Keratinocyte (primary cell): ENCODE measurements at regions not wholly inside any gene's neighbourhood (a gene's known extent, or its start where the extent isn't known, plus 50 kb on each side); places are given as distances from the start of the nearest gene placed in this dataset.

Source experiments
- DNase-seq: peaks from one replicate; pipeline ENCODE4 v3.0.0-alpha.2; 2011; ENCODE audit warnings: low read depth, missing footprints, low spot score
- FAIRE-seq: peaks from 2 replicates; lab custom pipeline; 2011; peaks lifted over from hg19 to GRCh38; lab: Jason Lieb, UNC
- H2AFZ ChIP-seq: 2 replicates; pipeline ENCODE4 v1.6.0; 2012; ENCODE audit warnings: low read length, control low read depth, inconsistent platforms; ENCODE audit not compliant: control insufficient read depth
- H3K27ac ChIP-seq: 2 replicates; pipeline ENCODE4 v1.5.1; 2011; ENCODE audit warnings: low read length; ENCODE audit not compliant: control insufficient read depth, insufficient read depth
- H3K27me3 ChIP-seq: 3 replicates; pipeline ENCODE4 v1.6.0; 2011; ENCODE audit warnings: low read length; ENCODE audit not compliant: control insufficient read depth, insufficient read depth; ENCODE audit errors: extremely low read depth
- H3K36me3 ChIP-seq, 2 experiments: 2 replicates in 1 of 2; 3 replicates in 1 of 2; pipeline ENCODE4 v1.5.1; 2011; ENCODE audit warnings: low read length in 2 of 2, mild to moderate bottlenecking in 1 of 2; ENCODE audit not compliant: control insufficient read depth in 2 of 2, insufficient read depth in 2 of 2; ENCODE audit errors: extremely low read depth in 1 of 2
- H3K4me1 ChIP-seq: 3 replicates; pipeline ENCODE4 v1.5.1; 2011; ENCODE audit warnings: low read length; ENCODE audit not compliant: control insufficient read depth, insufficient read depth; ENCODE audit errors: extremely low read depth
- H3K4me2 ChIP-seq: 3 replicates; pipeline ENCODE4 v1.6.0; 2011; ENCODE audit warnings: low read depth, low read length; ENCODE audit not compliant: control insufficient read depth, insufficient read depth; ENCODE audit errors: extremely low read depth
- H3K4me3 ChIP-seq, 3 experiments: fragments of 200-600 bp in 1 of 3; sonication (generic) in 1 of 3; 2 replicates in 2 of 3; 3 replicates in 1 of 3; pipeline ENCODE4 v1.5.1; 2011 to 2016; ENCODE audit warnings: low read length in 3 of 3, mild to moderate bottlenecking in 3 of 3, control low read depth in 2 of 3, inconsistent platforms in 1 of 3, low read depth in 1 of 3, mixed read lengths in 1 of 3, mixed run types in 1 of 3, moderate library complexity in 1 of 3; ENCODE audit not compliant: control insufficient read depth in 2 of 3, insufficient read depth in 2 of 3; ENCODE audit errors: extremely low read depth in 1 of 3
- H3K79me2 ChIP-seq: 2 replicates; pipeline ENCODE4 v1.6.0; 2012; ENCODE audit warnings: low read length; ENCODE audit not compliant: control insufficient read depth, insufficient read depth
- H3K9ac ChIP-seq: 3 replicates; pipeline ENCODE4 v1.6.0; 2011; ENCODE audit warnings: low read length; ENCODE audit not compliant: control insufficient read depth, insufficient read depth; ENCODE audit errors: extremely low read depth
- H3K9me1 ChIP-seq: 3 replicates; pipeline ENCODE4 v1.6.0; 2011; ENCODE audit warnings: low read length; ENCODE audit not compliant: control insufficient read depth, insufficient read depth; ENCODE audit errors: extremely low read depth
- H3K9me3 ChIP-seq: 2 replicates; pipeline ENCODE4 v1.5.1; 2012; ENCODE audit warnings: low read depth, low read length; ENCODE audit not compliant: control insufficient read depth
- H4K20me1 ChIP-seq: 3 replicates; pipeline ENCODE4 v1.6.0; 2011; ENCODE audit warnings: low read length; ENCODE audit not compliant: control insufficient read depth, insufficient read depth; ENCODE audit errors: extremely low read depth
- EZH2 ChIP-seq: IDR thresholded peaks from one replicate; pipeline ENCODE4 v1.6.1; 2012; ENCODE audit warnings: inconsistent platforms, mild to moderate bottlenecking, low read length, moderate library complexity
- dilution Hi-C: fragments of 300-500 bp; cut with MboI; formaldehyde crosslinking; loops from one replicate; pipeline ENCODE4 v1.7.0; 2020; ENCODE audit warnings: low sequenced_read_pairs; ENCODE audit not compliant: extremely low pct_ligation_motif_present
- TF ChIP-seq, protein P1 (sequence below), 3 experiments: IDR thresholded peaks in 1 of 3; conservative IDR thresholded peaks in 1 of 3; optimal IDR thresholded peaks in 1 of 3; 2 replicates in 2 of 3; 3 replicates in 1 of 3; pipeline versions ENCODE3 to v1.5.1; 2011; ENCODE audit warnings: low read length in 3 of 3, mild to moderate bottlenecking in 3 of 3, moderate library complexity in 2 of 3, control low read depth in 1 of 3, inconsistent platforms in 1 of 3; ENCODE audit not compliant: insufficient read depth in 2 of 3; ENCODE audit errors: extremely low read depth in 1 of 3

DNA sequence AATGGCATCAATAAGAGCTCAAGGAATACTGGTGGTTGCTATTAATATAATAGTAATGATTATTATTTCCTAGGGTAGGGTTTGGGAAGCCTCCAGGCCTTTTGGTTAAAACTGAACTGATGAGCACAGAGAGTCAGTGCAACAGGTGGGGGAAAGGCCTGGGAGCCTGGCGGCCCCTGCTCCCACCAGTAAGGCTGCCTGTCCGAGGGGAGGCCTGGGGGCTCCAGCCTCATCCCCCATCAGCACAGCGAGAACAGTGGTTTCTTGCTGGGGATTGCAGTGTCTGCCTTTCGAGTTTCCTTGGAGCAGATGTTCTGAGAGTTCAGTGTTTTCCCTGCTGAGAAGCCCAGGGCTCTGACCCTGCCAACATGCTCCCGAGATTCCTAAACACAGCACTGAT lies 340.4 kb downstream of the CDH26 start:
- Histone ChIP-seq H3K4me3 (no peak overlapping the region), H3K27ac (no peak overlapping the region), H2AFZ (no peak overlapping the region), H3K36me3 (no peaks in the 10 kb centered on the region), H3K4me1 (peaks cover 6% of the 10 kb centered on the region), H3K4me2 (no peak overlapping the region), H3K9me3 (no peaks in the 10 kb centered on the region), H3K79me2 (no peaks in the 10 kb centered on the region), H3K9ac (no peak overlapping the region), H3K27me3 (peaks cover 8% of the 10 kb centered on the region), H4K20me1 (no peaks in the 10 kb centered on the region), H3K9me1 (no peaks in the 10 kb centered on the region)
- FAIRE-seq (no peak), DNase-seq (no peak)
- TF ChIP-seq EZH2, result no peak
- TF ChIP-seq, protein P1, sequence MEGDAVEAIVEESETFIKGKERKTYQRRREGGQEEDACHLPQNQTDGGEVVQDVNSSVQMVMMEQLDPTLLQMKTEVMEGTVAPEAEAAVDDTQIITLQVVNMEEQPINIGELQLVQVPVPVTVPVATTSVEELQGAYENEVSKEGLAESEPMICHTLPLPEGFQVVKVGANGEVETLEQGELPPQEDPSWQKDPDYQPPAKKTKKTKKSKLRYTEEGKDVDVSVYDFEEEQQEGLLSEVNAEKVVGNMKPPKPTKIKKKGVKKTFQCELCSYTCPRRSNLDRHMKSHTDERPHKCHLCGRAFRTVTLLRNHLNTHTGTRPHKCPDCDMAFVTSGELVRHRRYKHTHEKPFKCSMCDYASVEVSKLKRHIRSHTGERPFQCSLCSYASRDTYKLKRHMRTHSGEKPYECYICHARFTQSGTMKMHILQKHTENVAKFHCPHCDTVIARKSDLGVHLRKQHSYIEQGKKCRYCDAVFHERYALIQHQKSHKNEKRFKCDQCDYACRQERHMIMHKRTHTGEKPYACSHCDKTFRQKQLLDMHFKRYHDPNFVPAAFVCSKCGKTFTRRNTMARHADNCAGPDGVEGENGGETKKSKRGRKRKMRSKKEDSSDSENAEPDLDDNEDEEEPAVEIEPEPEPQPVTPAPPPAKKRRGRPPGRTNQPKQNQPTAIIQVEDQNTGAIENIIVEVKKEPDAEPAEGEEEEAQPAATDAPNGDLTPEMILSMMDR (optimal IDR thresholded peaks at IDR 0.05 in 1 of 3, IDR thresholded peaks at IDR 0.05 in 1 of 3, conservative IDR thresholded peaks at IDR 0.05 in 1 of 3; ENCODE audit: extremely low read depth in 1 of 3, insufficient read depth in 2 of 3, low read length in 3 of 3), result no peak
- dilution Hi-C loops, result no loop called here

DNA sequence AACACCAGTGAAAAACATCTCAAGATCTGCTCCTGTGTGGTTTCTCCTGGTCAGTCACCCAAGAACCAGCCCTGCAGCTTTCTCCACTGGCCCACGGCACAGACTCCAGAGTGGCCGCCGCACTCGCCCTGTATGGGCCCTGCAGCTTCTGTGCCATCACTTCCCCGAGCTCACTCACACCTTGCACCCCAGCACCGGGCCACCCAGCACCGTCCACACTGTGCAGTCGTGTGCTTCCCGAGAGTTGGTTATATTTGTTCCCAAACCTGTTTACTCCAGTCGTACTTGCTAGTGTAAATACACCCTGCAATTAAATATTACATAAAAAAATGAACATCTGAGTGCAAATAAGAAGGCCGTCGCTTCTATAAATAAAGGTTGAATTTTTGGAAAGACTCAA lies 341.7 kb downstream of the CDH26 start:
- Histone ChIP-seq H3K4me3 (no peak overlapping the region), H3K4me1 (peaks cover 6% of the 10 kb centered on the region), H3K79me2 (no peaks in the 10 kb centered on the region), H2AFZ (no peak overlapping the region), H3K9ac (no peak overlapping the region), H3K9me3 (no peaks in the 10 kb centered on the region), H3K9me1 (no peaks in the 10 kb centered on the region), H3K36me3 (no peaks in the 10 kb centered on the region), H3K27ac (no peak overlapping the region), H3K27me3 (peaks cover 8% of the 10 kb centered on the region), H3K4me2 (no peak overlapping the region), H4K20me1 (no peaks in the 10 kb centered on the region)
- FAIRE-seq, result no peak
- dilution Hi-C loops, result no loop called here
- TF ChIP-seq, protein P1 (optimal IDR thresholded peaks at IDR 0.05 in 1 of 3, IDR thresholded peaks at IDR 0.05 in 1 of 3, conservative IDR thresholded peaks at IDR 0.05 in 1 of 3; ENCODE audit: extremely low read depth in 1 of 3, insufficient read depth in 2 of 3, low read length in 3 of 3), result no peak
- TF ChIP-seq EZH2, result no peak
- DNase-seq, result no peak
